ENCODE measurements at regions not wholly inside any gene's neighbourhood (a gene's known extent, or its start where the extent isn't known, plus 50 kb on each side); places are given as distances from the start of the nearest gene placed in this dataset.

DNA sequence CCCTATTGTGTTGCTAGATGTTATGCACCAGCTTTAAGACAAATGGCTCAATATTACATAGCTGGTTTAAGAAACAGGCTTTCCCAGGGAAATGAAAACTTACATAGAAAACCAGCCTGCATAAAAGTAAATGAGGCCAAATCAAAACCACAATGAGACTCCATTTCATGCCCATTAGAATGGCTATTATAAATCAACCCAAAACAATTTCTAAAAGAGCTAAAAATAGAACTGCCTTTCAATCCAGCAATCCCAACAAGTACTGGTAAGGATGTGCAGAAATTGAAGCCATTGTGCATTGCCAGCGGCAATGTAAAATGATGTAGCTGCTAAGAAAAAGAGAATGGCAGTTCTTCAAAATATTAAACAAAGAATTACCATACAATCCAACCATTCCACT lies 1170.0 kb upstream of the CDH9 start:
- Mint-ChIP-seq H3K27me3 (ENCODE audit: low read depth) (no peaks in the 10 kb centered on the region), H3K36me3 (ENCODE audit: low read depth) (no peaks in the 10 kb centered on the region), H3K4me1 (ENCODE audit: low read depth) (no peaks in the 10 kb centered on the region), H3K27ac (no peak overlapping the region), H3K9me3 (peaks cover 17% of the 10 kb centered on the region), H3K4me3 (no peak overlapping the region)
- no peak for DNase-seq (ENCODE audit: low spot score)

DNA sequence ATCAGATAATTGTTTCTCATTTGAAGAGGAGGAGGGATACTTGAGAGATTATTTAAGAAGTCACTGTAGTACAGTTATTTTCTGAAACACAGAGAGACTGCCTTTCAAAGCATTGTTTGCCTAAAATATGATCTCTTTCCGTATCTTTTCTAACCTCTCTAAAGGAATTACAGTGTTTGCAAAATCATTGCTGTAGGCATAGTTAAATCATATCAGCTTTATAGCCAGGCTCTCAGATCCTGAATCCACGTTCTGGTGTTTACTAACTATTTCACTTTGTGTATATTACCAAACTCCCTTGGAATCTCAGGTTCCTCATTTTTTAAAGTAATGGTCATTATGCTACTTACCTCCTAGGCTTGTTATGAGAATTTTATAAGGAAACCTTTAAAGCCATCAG lies 1151.6 kb upstream of the CDH9 start:
- H3K4me3 Mint-ChIP-seq = no peak overlapping the region
- peaks cover 28% of the 10 kb centered on the region for H3K9me3 Mint-ChIP-seq
- H3K4me1 Mint-ChIP-seq (ENCODE audit: low read depth) = no peaks in the 10 kb centered on the region
- no peak overlapping the region for H3K27ac Mint-ChIP-seq
- DNase-seq (ENCODE audit: low spot score) = no peak
- H3K27me3 Mint-ChIP-seq (ENCODE audit: low read depth) = no peaks in the 10 kb centered on the region
- H3K36me3 Mint-ChIP-seq (ENCODE audit: low read depth) = no peaks in the 10 kb centered on the region

DNA sequence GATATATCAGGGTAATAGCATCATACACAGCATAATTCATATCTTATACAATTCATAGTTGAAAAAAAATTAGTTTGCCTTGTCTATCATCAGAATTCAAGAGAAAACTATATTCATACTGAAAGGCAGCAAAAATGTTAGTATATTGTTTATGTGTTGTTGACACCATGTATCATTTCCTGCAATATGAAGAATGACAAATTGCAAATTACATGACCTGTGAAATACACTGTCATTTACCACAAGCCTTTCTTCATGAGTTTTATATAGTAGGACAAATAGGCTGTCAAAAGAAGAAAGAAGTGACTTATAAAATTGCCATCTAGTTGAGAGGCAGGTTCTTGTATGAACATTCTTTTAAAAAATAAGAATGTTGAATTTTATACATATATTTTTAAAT lies 1136.3 kb upstream of the CDH9 start:
- H3K27me3 Mint-ChIP-seq (ENCODE audit: low read depth) = no peaks in the 10 kb centered on the region
- H3K4me1 Mint-ChIP-seq (ENCODE audit: low read depth) = no peaks in the 10 kb centered on the region
- H3K27ac Mint-ChIP-seq = no peak overlapping the region
- H3K9me3 Mint-ChIP-seq = peaks cover 37% of the 10 kb centered on the region
- DNase-seq (ENCODE audit: low spot score) = no peak
- H3K36me3 Mint-ChIP-seq (ENCODE audit: low read depth) = no peaks in the 10 kb centered on the region
- H3K4me3 Mint-ChIP-seq = no peak overlapping the region

DNA sequence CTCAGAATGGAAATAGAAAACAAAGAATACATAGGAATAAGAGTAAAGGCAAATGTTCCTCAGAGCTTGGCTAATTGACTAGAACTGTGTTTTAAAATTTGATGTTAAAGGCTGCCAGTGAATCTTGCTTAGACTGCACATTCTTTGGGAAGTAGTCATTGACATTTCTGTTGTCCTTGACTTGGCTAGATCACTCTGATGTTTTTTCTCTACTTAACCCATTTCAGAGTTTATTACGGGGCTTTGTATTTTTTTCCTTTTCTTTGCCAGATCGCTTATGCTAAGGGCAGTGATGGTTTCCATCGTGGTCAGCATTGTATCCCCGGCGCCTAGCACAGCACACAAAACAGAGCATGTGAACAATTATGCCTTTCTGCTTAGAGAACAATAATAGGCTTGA lies 1126.7 kb upstream of the CDH9 start:
- no peaks in the 10 kb centered on the region for H3K36me3 Mint-ChIP-seq (ENCODE audit: low read depth)

DNA sequence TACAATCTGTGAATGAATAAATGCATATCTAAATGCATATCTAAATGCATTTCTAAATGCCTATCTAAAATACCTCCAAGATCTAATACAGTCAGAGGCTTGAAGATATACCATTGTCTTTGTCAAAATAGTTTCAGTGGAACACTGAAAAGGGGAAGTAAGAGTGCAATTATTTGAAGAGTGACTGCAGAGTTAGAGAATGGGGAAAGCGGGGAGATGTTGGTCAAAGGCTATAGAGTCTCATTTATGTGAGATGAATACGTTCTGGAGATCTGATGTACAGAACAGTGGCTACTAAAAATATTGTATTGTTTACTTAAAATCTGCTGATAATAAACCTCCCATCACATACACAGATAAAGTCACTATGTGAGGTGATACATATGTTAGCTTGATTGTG lies 1126.2 kb upstream of the CDH9 start:
- Mint-ChIP-seq H3K27ac (no peak overlapping the region), H3K4me3 (no peak overlapping the region), H3K9me3 (peaks cover 33% of the 10 kb centered on the region), H3K4me1 (ENCODE audit: low read depth) (no peaks in the 10 kb centered on the region), H3K27me3 (ENCODE audit: low read depth) (no peaks in the 10 kb centered on the region), H3K36me3 (ENCODE audit: low read depth) (no peaks in the 10 kb centered on the region)
- no peak for DNase-seq (ENCODE audit: low spot score)

More for the DNA sequence above, 1126.7 kb upstream of the CDH9 start:
- no peaks in the 10 kb centered on the region for H3K4me1 Mint-ChIP-seq (ENCODE audit: low read depth)
- H3K27me3 Mint-ChIP-seq (ENCODE audit: low read depth) = no peaks in the 10 kb centered on the region
- H3K4me3 Mint-ChIP-seq = no peak overlapping the region
- no peak overlapping the region for H3K27ac Mint-ChIP-seq
- peaks cover 32% of the 10 kb centered on the region for H3K9me3 Mint-ChIP-seq
- DNase-seq (ENCODE audit: low spot score) = no peak

DNA sequence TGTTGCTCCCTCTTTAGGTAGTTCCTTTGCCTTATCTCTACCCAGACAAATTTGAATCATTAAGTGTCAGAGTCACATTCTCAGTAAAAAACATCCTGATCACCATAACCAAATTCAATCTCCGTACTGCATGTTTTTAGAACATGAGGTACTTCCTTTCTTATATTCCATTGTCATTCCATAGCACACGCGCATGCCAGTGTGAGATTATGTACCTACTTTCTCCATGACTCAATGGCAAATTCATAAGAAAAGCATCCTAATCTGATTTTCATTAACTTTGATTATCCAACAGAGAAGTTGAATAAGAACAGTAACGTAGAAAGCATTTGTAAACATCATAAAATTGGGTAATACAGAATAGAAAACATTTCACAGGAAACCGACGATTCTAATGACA lies 1118.6 kb upstream of the CDH9 start:
- H3K27ac Mint-ChIP-seq = no peak overlapping the region
- no peaks in the 10 kb centered on the region for H3K36me3 Mint-ChIP-seq (ENCODE audit: low read depth)
- DNase-seq (ENCODE audit: low spot score) = no peak
- no peak overlapping the region for H3K4me3 Mint-ChIP-seq
- H3K4me1 Mint-ChIP-seq (ENCODE audit: low read depth) = no peaks in the 10 kb centered on the region
- peaks cover 37% of the 10 kb centered on the region for H3K9me3 Mint-ChIP-seq
- no peaks in the 10 kb centered on the region for H3K27me3 Mint-ChIP-seq (ENCODE audit: low read depth)

DNA sequence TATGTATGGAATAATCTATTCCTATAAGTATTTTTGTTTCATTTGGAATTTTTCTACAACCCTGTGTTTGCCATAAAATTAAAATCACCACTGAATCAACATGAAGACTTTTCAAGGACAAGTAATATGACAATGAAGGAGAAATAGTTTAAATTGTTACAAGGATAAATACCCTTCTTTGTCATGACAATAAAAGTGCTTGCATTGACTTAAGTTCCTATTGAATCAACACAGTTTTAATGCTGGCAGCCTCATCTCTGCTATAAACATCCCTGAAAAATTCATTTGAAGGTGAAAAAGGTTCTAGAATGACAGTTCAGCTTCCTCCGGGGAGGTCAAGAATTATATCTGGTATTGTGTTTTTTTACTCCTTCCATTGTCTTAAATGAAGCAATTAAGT lies 1105.1 kb upstream of the CDH9 start:
- Mint-ChIP-seq H3K4me3 (no peak overlapping the region), H3K9me3 (peaks cover 26% of the 10 kb centered on the region), H3K27me3 (ENCODE audit: low read depth) (no peaks in the 10 kb centered on the region), H3K4me1 (ENCODE audit: low read depth) (no peaks in the 10 kb centered on the region), H3K27ac (no peak overlapping the region), H3K36me3 (ENCODE audit: low read depth) (no peaks in the 10 kb centered on the region)
- no peak for DNase-seq (ENCODE audit: low spot score)

DNA sequence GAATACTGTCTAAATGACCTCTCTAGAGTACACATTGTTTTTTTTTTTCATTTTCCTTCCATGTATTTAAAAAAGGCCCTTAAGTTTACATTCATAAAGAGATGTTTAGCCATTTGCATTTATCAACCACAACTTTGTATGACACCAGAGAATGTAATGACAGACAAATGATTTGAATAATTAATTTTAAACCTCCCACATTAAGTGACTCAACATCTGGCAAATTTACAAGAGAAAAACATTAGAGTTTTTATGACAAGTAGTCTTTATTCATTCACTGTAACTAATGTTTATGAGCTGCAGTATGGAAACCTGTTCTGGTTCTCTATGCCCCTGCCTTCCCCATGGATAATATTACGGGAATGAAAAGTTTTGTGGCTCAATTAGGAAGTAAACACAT lies 1093.8 kb upstream of the CDH9 start:
- Mint-ChIP-seq H3K9me3 (peaks cover 52% of the 10 kb centered on the region), H3K4me1 (ENCODE audit: low read depth) (no peaks in the 10 kb centered on the region), H3K4me3 (no peak overlapping the region), H3K27ac (no peak overlapping the region), H3K27me3 (ENCODE audit: low read depth) (no peaks in the 10 kb centered on the region), H3K36me3 (ENCODE audit: low read depth) (no peaks in the 10 kb centered on the region)
- DNase-seq (ENCODE audit: low spot score) = no peak

DNA sequence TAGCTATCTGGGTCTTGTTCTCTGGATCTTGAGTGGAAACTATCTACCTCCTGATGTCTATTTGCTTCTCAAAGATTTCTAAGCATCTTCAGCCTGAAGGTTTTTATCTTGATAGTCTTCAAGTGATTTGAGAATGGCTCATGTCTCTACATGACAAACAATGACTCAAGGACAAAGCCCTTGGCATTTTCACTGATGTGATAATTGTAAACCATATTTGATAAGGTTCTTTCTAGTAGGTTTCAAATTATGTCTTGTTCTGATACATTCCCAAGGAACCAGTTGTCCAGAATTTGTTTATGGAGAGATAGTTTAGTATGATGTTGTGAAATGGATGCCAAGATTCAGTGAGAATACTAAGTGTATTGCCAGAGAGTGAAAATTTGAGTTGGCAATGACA lies 1079.3 kb upstream of the CDH9 start:
- no peak overlapping the region for H3K27ac Mint-ChIP-seq
- DNase-seq (ENCODE audit: low spot score) = no peak
- H3K36me3 Mint-ChIP-seq (ENCODE audit: low read depth) = no peaks in the 10 kb centered on the region
- peaks cover 53% of the 10 kb centered on the region for H3K9me3 Mint-ChIP-seq
- H3K27me3 Mint-ChIP-seq (ENCODE audit: low read depth) = no peaks in the 10 kb centered on the region
- H3K4me1 Mint-ChIP-seq (ENCODE audit: low read depth) = no peaks in the 10 kb centered on the region
- no peak overlapping the region for H3K4me3 Mint-ChIP-seq

DNA sequence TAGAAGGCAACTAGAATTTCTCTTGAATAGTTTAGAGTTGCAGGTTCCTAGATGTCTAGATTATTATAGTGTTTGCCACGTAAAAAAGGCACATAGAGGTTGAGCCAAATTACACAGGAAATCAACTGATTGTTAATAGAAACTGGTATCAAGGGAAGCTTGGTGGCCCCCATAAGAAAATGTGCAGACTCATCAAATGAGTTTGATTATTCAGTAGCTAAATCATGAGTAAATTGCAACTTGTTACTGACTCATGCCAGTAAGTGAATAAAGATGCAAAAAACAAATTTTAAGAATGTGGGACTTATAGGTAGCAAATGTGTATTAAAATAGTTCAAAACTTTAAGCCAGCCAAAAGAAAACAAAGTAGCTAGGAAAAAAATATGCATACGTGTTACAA lies 1078.9 kb upstream of the CDH9 start:
- Mint-ChIP-seq H3K9me3 (peaks cover 54% of the 10 kb centered on the region), H3K27ac (no peak overlapping the region), H3K4me3 (no peak overlapping the region), H3K27me3 (ENCODE audit: low read depth) (no peaks in the 10 kb centered on the region), H3K36me3 (ENCODE audit: low read depth) (no peaks in the 10 kb centered on the region), H3K4me1 (ENCODE audit: low read depth) (no peaks in the 10 kb centered on the region)
- no peak for DNase-seq (ENCODE audit: low spot score)

DNA sequence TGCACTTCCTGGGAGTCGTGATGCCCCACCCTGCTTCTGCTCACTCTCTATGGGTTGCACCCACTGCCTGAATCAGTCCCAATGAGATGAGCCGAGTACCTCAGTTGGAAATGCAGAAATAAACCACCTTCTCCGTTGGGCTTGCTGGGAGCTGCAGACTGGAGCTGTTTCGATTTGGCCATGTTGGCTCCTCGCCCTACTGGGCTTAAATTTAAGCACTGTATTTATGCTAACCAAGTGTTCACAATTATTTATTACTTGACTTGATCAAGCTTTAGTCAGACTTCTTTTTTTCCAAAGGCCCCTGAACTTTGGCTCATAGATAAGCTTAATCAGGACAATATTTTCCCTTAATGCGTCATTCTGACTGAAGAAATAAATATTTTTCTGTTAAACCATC lies 1072.4 kb upstream of the CDH9 start:
- no peaks in the 10 kb centered on the region for H3K4me1 Mint-ChIP-seq (ENCODE audit: low read depth)
- no peak overlapping the region for H3K4me3 Mint-ChIP-seq
- H3K27ac Mint-ChIP-seq = no peak overlapping the region
- peaks cover 38% of the 10 kb centered on the region for H3K9me3 Mint-ChIP-seq
- H3K36me3 Mint-ChIP-seq (ENCODE audit: low read depth) = no peaks in the 10 kb centered on the region
- no peak for DNase-seq (ENCODE audit: low spot score)
- no peaks in the 10 kb centered on the region for H3K27me3 Mint-ChIP-seq (ENCODE audit: low read depth)

DNA sequence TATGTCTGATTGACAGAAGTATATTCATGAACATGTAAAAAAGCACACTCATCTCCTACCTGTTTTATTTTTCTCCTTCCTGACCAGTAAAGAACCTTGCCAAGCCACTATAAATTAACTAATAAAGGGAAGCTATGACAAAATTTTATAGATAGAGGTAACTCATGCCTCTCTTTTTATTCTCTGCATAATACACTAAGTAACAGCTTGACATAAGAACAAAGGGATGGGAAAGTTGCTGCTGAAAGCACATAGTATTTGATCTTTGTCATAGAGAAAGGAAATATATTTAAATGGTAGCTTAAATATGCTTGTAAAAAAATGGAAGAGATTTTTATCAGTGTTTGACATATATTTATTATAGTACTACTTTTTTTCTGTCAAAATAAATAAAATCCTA lies 1065.7 kb upstream of the CDH9 start:
- no peak for DNase-seq (ENCODE audit: low spot score)
- no peaks in the 10 kb centered on the region for H3K4me1 Mint-ChIP-seq (ENCODE audit: low read depth)
- no peak overlapping the region for H3K4me3 Mint-ChIP-seq
- H3K27ac Mint-ChIP-seq = no peak overlapping the region
- no peaks in the 10 kb centered on the region for H3K36me3 Mint-ChIP-seq (ENCODE audit: low read depth)
- no peaks in the 10 kb centered on the region for H3K27me3 Mint-ChIP-seq (ENCODE audit: low read depth)
- H3K9me3 Mint-ChIP-seq = peaks cover 15% of the 10 kb centered on the region

DNA sequence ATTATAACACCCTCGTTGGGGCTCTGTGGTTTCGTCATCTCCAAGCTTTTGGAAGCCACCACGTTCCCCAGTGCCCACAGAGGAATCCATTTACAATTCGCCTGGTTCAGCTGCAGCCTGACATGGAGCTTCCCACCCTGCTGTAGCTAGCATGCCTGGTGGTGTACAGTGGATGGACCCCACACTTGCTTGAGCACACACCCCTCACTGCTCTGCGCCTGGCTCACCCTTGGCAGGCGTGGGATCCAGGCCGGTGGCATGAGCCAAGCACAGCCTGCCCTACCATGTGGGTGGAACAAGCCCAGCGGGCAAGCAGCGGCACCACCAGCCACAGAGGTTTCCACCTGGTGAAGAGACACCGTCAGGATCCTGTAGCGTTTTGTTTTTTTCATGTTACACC lies 1045.7 kb upstream of the CDH9 start:
- Mint-ChIP-seq H3K4me3 (no peak overlapping the region), H3K27me3 (ENCODE audit: low read depth) (no peaks in the 10 kb centered on the region), H3K9me3 (peaks cover 30% of the 10 kb centered on the region), H3K36me3 (ENCODE audit: low read depth) (no peaks in the 10 kb centered on the region), H3K27ac (no peak overlapping the region), H3K4me1 (ENCODE audit: low read depth) (no peaks in the 10 kb centered on the region)
- no peak for DNase-seq (ENCODE audit: low spot score)

DNA sequence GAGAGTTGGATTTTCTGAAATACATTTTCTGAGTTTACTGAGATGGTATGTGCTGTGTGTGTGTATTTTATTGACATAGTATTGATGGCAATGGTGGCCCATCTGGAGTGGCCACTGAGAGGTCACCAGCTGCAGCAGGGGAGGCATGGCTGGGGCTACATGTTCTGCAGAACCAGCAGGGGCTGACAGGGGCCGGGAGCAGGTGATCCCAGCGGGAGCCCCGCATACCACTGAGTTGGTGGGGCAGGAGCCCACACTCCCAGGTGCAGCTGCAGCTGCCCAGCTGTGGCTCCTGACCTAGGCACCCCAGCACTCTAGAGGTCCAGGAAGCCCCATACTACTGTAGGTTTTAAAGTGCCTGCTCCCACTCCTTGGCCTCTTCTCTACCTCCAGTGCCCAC lies 1044.2 kb upstream of the CDH9 start:
- no peak overlapping the region for H3K4me3 Mint-ChIP-seq
- no peak for DNase-seq (ENCODE audit: low spot score)
- no peaks in the 10 kb centered on the region for H3K27me3 Mint-ChIP-seq (ENCODE audit: low read depth)
- H3K9me3 Mint-ChIP-seq = peaks cover 30% of the 10 kb centered on the region
- no peaks in the 10 kb centered on the region for H3K36me3 Mint-ChIP-seq (ENCODE audit: low read depth)
- no peaks in the 10 kb centered on the region for H3K4me1 Mint-ChIP-seq (ENCODE audit: low read depth)
- no peak overlapping the region for H3K27ac Mint-ChIP-seq

DNA sequence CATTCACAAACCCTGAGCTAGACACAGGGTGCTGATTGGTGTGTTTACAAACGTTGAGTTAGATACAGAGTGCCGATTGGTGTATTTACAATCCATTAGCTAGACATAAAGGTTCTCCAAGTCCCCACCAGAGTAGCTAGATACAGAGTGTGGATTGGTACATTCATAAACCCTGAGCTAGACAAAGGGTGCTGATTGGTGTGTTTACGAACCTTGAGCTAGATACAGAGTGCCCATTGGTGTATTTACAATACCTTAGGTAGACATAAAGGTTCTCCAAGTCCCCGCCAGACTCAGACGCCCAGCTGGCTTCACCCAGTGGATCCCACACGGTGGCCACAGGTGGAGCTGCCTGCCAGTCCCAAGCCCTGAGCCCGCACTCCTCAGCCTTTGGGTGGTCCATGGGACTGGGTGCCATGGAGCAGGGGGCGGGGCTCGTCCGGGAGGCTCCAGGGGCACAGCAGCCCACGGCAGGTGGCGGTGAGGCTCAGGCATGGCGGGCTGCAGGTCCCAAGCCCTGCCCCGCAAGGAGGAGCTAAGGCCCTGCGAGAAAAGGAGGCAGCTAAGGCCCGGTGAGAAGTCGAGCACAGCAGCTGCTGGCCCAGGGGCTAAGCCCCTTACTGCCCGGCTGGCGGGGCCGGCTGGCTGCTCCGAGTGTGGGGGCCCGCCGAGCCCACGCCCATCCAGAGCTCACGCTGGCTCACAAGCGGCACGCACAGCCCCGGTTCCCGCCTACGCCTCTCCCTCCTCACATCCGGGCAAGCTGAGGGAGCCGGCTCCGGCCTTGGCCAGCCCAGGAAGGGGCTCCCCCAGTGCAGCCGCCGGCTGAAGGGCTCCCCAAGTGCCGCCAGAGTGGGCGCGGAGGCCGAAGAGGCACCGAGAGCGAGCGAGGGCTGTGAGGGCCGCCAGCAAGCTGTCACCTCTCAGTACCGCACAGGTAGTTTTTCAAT lies 1039.2 kb upstream of the CDH9 start:
- H3K27me3 Mint-ChIP-seq (ENCODE audit: low read depth) = no peaks in the 10 kb centered on the region
- no peak overlapping the region for H3K27ac Mint-ChIP-seq
- no peaks in the 10 kb centered on the region for H3K4me1 Mint-ChIP-seq (ENCODE audit: low read depth)
- peaks cover 32% of the 10 kb centered on the region for H3K9me3 Mint-ChIP-seq
- no peak for DNase-seq (ENCODE audit: low spot score)
- H3K4me3 Mint-ChIP-seq = no peak overlapping the region
- no peaks in the 10 kb centered on the region for H3K36me3 Mint-ChIP-seq (ENCODE audit: low read depth)
